Heart right ventricle (tissue), 16 donors: ENCODE measurements at regions not wholly inside any gene's neighbourhood (a gene's known extent, or its start where the extent isn't known, plus 50 kb on each side); places are given as distances from the start of the nearest gene placed in this dataset.

Experiments used
- ATAC-seq, 8 donors: fragments of 200-7000 bp; cut with Tn5 transposase; one replicate each; pipeline ENCODE4 v1.9.1; 2020; ENCODE audit warnings: mild to moderate bottlenecking in 8 of 8, moderate library complexity in 8 of 8, moderate number of reproducible peaks in 1 of 8
- DNase-seq, 2 donors: peaks; one replicate each; pipeline ENCODE4 v3.0.0-alpha.2; 2020
- H3K27ac ChIP-seq, 10 donors: fragments of 200-600 bp; sonication (generic) in 2 of 10; one replicate each; pipeline versions ENCODE4 v1.5.0 to v1.8.0; 2020 to 2022; ENCODE audit warnings: mild to moderate bottlenecking in 3 of 10
- H3K27me3 ChIP-seq, 7 donors: fragments of 200-600 bp; one replicate each; pipeline ENCODE4 v1.8.0; 2021 to 2022; ENCODE audit warnings: mild to moderate bottlenecking in 2 of 7
- H3K36me3 ChIP-seq, 9 donors: fragments of 200-600 bp; sonication (generic) in 1 of 9; one replicate each; pipeline versions ENCODE4 v1.5.0 to v1.8.0; 2020 to 2022; ENCODE audit warnings: mild to moderate bottlenecking in 2 of 9
- H3K4me1 ChIP-seq, 9 donors: fragments of 200-600 bp; sonication (generic) in 1 of 9; one replicate each; pipeline versions ENCODE4 v1.5.0 to v1.8.0; 2020 to 2022; ENCODE audit warnings: mild to moderate bottlenecking in 4 of 9
- H3K4me3 ChIP-seq, 10 donors: fragments of 200-600 bp; sonication (generic) in 2 of 10; one replicate each; pipeline versions ENCODE4 v1.5.0 to v1.8.0; 2020 to 2022; ENCODE audit warnings: mild to moderate bottlenecking in 7 of 10, moderate library complexity in 2 of 10
- H3K9me3 ChIP-seq, 11 donors: fragments of 200-600 bp in 10 of 11; sonication (generic) in 2 of 11; one replicate each; pipeline versions ENCODE4 v1.5.0 to v1.8.0; 2013 to 2022; ENCODE audit warnings: mild to moderate bottlenecking in 2 of 11, control low read depth in 1 of 11, moderate library complexity in 1 of 11
- CTCF ChIP-seq, 9 donors: fragments of 200-600 bp; sonication (generic) in 2 of 9; IDR thresholded peaks; one replicate each; pipeline versions ENCODE4 v1.5.0 to v1.8.0; 2021 to 2022; ENCODE audit warnings: antibody characterized with exemption in 9 of 9, mild to moderate bottlenecking in 5 of 9, moderate library complexity in 1 of 9
- WGBS, 2 donors: extraction: QIAGEN DNeasy Blood & Tissue Kit; methylation state at CpG; one replicate each; pipeline ENCODE4 v1.1.7; 2013; ENCODE audit warnings: inconsistent platforms in 1 of 2; 5-methylcytosine and 5-hydroxymethylcytosine counted together
- intact Hi-C, 10 donors: fragments of 100-400 bp; cut with DNase I; formaldehyde crosslinking; loops; one replicate each; pipeline versions ENCODE4 v1.11.1 to v1.14.2; 2022
- donor health status: Arrhythmogenic right ventricular cardiomyopathy.
- donor health status: ischemic (EF 13 %, LVEDD 7.1; RV severe dilation, severe dysfunction).
- donor health status: healthy with polysubstance abuse.
- donor health status: DM: no; HTN: yes; CAD: no.
- donor health status: DM: no; HTN: no; CAD: no.
- donor health status: ischemic (EF 25% LVEDD 6.9; RV normal size, moderate dysfunction).
- donor health status: ischemic (EF 25% LVEDD 5.7; RV mildly dilated, moderate dysfunction).
- donor health status: healthy.
- donor health status: DM: yes; HTN: yes; CAD: no.
- donor health status: Ischemic cardiomyopathy.
- donor health status: ischemic (EF 35%, LVEDD 5.7; RV mildly dilated, moderate dysfunction).
- donor health status: nonischemic (EF 11% LVEDD 7.7; RV severe dilation, severe dysfunction).
- donor health status: DM: yes; HTN: yes; CAD: no.
- donor health status: PGD.
- donor health status: ischemic (EF 29% LVEDD 5.4; RV normal size, mild dysfunction).
- donor health status: nonischemic (EF 23%, LVEDD 6.1; RV moderate dilation, normal function).

- WGBS, 2 donors = 20 to 22% methylated on average over 30 of the region's 30 CpGs
- ATAC-seq = peak; percentile 65 to 87 (median 74)
- H3K4me3 ChIP-seq = peak overlapping the region in 7 of 10 donors; percentile 1 to 35 (median 26)
- H3K9me3 ChIP-seq = no peaks in the 10 kb centered on the region
- H3K27ac ChIP-seq = no peak overlapping the region
- intact Hi-C loops = loop anchor here (2.0 to 10.0 kb wide), 12 partner anchors 57 to 1270 kb away; partner anchors contain the start of genes HOXA9 (in 3 of the 10), CBX3 (in 1 of the 10), HNRNPA2B1 (in 1 of the 10) and HOXA3 (in 1 of the 10)
- peak; percentile 49 to 70 for DNase-seq
- H3K27me3 ChIP-seq = peaks cover 5 to 74% (median 42%) of the 10 kb centered on the region in 7 donors
- peaks cover 0 to 20% (median 7%) of the 10 kb centered on the region in 9 donors for H3K4me1 ChIP-seq
- H3K36me3 ChIP-seq = no peaks in the 10 kb centered on the region
- TF ChIP-seq CTCF (IDR thresholded peaks at IDR 0.05) = peak; percentile 12 to 77 (median 67)
These were observed 256.9 kb upstream of the NFE2L3 start for GRCh38 chr7:25894902-25895791.

DNA sequence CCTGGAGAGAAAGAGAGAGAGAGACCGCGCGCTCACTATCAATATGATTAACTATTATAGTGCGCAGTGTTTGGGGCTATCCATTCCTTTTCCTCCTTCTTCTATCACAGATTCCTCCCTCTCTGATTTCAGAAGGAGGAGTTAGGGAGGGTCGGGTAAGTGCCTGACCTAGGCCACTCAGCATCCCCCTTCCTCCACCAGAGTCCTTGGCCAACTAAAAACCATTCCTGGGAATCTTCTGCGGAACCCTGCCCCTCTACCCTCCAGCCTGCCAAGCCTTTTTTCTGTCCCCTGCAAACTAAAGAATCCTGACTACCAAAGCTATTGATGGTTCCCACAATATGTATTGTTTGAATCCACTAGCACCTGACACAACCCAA, 256.2 kb upstream of the NFE2L3 start:
- H3K4me3 ChIP-seq = peak overlapping the region in 5 of 10 donors; percentile 25 to 35 (median 26)
- intact Hi-C loops = loop anchor here in 8 of 10 donors (2.0 to 10.0 kb wide), 9 partner anchors 165 to 1269 kb away; partner anchors contain the start of genes HOXA9 (in 3 of the 8), CBX3 (in 1 of the 8), HNRNPA2B1 (in 1 of the 8) and HOXA3 (in 1 of the 8)

GRCh38 chr7:25897261-25897782, 254.7 kb upstream of the NFE2L3 start:
- intact Hi-C loops = loop anchor here in 7 of 10 donors (5.0 to 10.0 kb wide), 7 partner anchors 165 to 1267 kb away; partner anchors contain the start of genes HOXA9 (in 3 of the 7), CBX3 (in 1 of the 7), HNRNPA2B1 (in 1 of the 7) and HOXA3 (in 1 of the 7)
- ATAC-seq (no peak), DNase-seq (no peak)
- no peak overlapping the region for H3K4me3 ChIP-seq
- no peak overlapping the region for H3K27ac ChIP-seq
- H3K9me3 ChIP-seq = no peaks in the 10 kb centered on the region
- no peaks in the 10 kb centered on the region for H3K36me3 ChIP-seq
- 73 to 81% methylated on average over 8 of the region's 8 CpGs for WGBS, 2 donors
- no peak for TF ChIP-seq CTCF (IDR thresholded peaks at IDR 0.05)
- peaks cover 5 to 69% (median 39%) of the 10 kb centered on the region in 7 donors for H3K27me3 ChIP-seq
- peaks cover 0 to 20% (median 7%) of the 10 kb centered on the region in 9 donors for H3K4me1 ChIP-seq

More for the DNA sequence above, 256.2 kb upstream of the NFE2L3 start:
- Histone ChIP-seq H3K27ac (no peak overlapping the region), H3K9me3 (no peaks in the 10 kb centered on the region), H3K27me3 (peaks cover 5 to 78% (median 42%) of the 10 kb centered on the region in 7 donors), H3K36me3 (no peaks in the 10 kb centered on the region), H3K4me1 (peaks cover 0 to 20% (median 7%) of the 10 kb centered on the region in 9 donors)
- TF ChIP-seq CTCF (IDR thresholded peaks at IDR 0.05) = no peak
- DNase-seq (no peak), ATAC-seq (no peak)
- 35 to 49% methylated on average over 6 of the region's 6 CpGs for WGBS, 2 donors

DNA sequence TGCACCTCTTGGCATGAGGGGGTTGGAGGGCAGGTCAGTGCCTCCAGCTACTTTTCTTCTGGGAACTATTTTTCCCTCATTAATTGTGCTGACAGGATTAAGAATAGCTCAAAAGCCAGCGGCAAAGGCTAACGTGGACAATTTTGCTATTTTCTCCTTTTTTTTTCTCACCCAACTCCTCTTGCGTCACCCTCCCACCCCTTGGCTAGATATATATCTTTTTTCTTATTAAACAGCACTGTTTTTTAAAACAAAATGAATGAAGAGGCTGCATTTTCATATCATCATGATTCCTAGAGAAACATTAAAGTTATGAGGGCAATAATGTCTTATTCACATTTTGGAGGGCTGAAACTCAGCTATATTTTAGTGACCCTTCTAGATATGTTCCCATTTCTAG, 251.8 kb upstream of the NFE2L3 start:
- no peak for TF ChIP-seq CTCF (IDR thresholded peaks at IDR 0.05)
- Histone ChIP-seq H3K9me3 (no peaks in the 10 kb centered on the region), H3K4me1 (peaks cover 0 to 5% (median 3%) of the 10 kb centered on the region in 9 donors), H3K36me3 (no peaks in the 10 kb centered on the region), H3K27me3 (peaks cover 0 to 50% (median 22%) of the 10 kb centered on the region in 7 donors), H3K27ac (no peak overlapping the region), H3K4me3 (no peak overlapping the region)
- intact Hi-C loops = loop anchor here in 2 of 10 donors (5.0 to 10.0 kb wide), 2 partner anchors 445 to 772 kb away; no protein-coding TSS in a partner anchor
- no peak for DNase-seq
- no peak for ATAC-seq
- 70 to 80% methylated on average over 3 of the region's 3 CpGs for WGBS, 2 donors
